H1 (cell line): ENCODE measurements at regions not wholly inside any gene's neighbourhood (a gene's known extent, or its start where the extent isn't known, plus 50 kb on each side); places are given as distances from the start of the nearest gene placed in this dataset.

Experiments
- CTCF ChIA-PET: fragments of 300-600 bp; sonication (Branson Sonifier 250); formaldehyde crosslinking; loops from one replicate; lab custom pipeline; 2021; ENCODE audit not compliant: partially characterized antibody; lab: Charles Lee
- POLR2A ChIA-PET: fragments of 300-600 bp; sonication (Branson Sonifier 250); formaldehyde crosslinking; loops from one replicate; lab custom pipeline; 2021; ENCODE audit warnings: inconsistent platforms; ENCODE audit not compliant: partially characterized antibody; lab: Charles Lee
- DNase-seq, 2 experiments: peaks; one replicate each; pipeline versions ENCODE4 v3.0.0 to v3.0.0-alpha.2; 2010 to 2022; ENCODE audit warnings: low spot score in 2 of 2, low read depth in 1 of 2, mixed read lengths in 1 of 2
- FAIRE-seq: peaks from 2 replicates; lab custom pipeline; 2011; peaks lifted over from hg19 to GRCh38; lab: Jason Lieb, UNC
- H2AFZ ChIP-seq: 2 replicates; pipeline ENCODE4 v1.8.1; 2012; ENCODE audit warnings: low read length, inconsistent platforms
- H2AK5ac ChIP-seq: 2 replicates; pipeline ENCODE4 v1.6.1; 2013; ENCODE audit warnings: low read depth, low read length
- H2BK120ac ChIP-seq: replicated peaks from 2 replicates; pipeline ENCODE3; 2013; ENCODE audit warnings: low read depth, low read length, inconsistent platforms
- H2BK12ac ChIP-seq: 2 replicates; pipeline ENCODE4 v1.6.1; 2013; ENCODE audit warnings: low read depth, low read length
- H2BK15ac ChIP-seq: 2 replicates; pipeline ENCODE4 v1.6.1; 2013; ENCODE audit warnings: low read length
- H2BK20ac ChIP-seq: 2 replicates; pipeline ENCODE4 v1.6.1; 2013; ENCODE audit warnings: low read length
- H2BK5ac ChIP-seq: 2 replicates; pipeline ENCODE4 v1.6.1; 2013; ENCODE audit warnings: low read depth, low read length
- H3K14ac ChIP-seq: 2 replicates; pipeline ENCODE4 v1.6.1; 2013; ENCODE audit warnings: inconsistent platforms; ENCODE audit not compliant: insufficient read length
- H3K18ac ChIP-seq: 2 replicates; pipeline ENCODE4 v1.6.1; 2013; ENCODE audit warnings: low read length; ENCODE audit errors: extremely low read depth
- H3K23ac ChIP-seq: 2 replicates; pipeline ENCODE4 v1.6.1; 2013; ENCODE audit warnings: inconsistent platforms; ENCODE audit not compliant: insufficient read length
- H3K23me2 ChIP-seq: 2 replicates; pipeline ENCODE4 v1.6.1; 2013; ENCODE audit warnings: low read depth, low read length
- H3K27ac ChIP-seq: 2 replicates; pipeline ENCODE4 v1.6.1; 2011; ENCODE audit warnings: low read depth, low read length, inconsistent platforms
- H3K27me3 ChIP-seq, 4 experiments: replicated peaks in 1 of 4; 1 replicate in 1 of 4; 2 replicates in 3 of 4; pipeline versions ENCODE4 v1.6.1 to v1.8.1; 2011 to 2013; ENCODE audit warnings: low read length in 3 of 4, mild to moderate bottlenecking in 3 of 4, inconsistent platforms in 2 of 4, mixed read lengths in 2 of 4, moderate library complexity in 1 of 4; ENCODE audit not compliant: control insufficient read depth in 3 of 4, insufficient read depth in 3 of 4; ENCODE audit errors: extremely low read depth in 1 of 4
- H3K36me3 ChIP-seq, 4 experiments: 2 replicates each; pipeline versions ENCODE4 v1.6.1 to v1.8.1; 2011 to 2013; ENCODE audit warnings: mild to moderate bottlenecking in 4 of 4, low read length in 3 of 4, moderate library complexity in 2 of 4, control low read depth in 1 of 4, inconsistent platforms in 1 of 4; ENCODE audit not compliant: insufficient read depth in 4 of 4, control insufficient read depth in 2 of 4
- H3K4ac ChIP-seq: replicated peaks from 2 replicates; pipeline ENCODE3; 2013; ENCODE audit warnings: low read length, low read depth, mixed read lengths, inconsistent platforms; ENCODE audit not compliant: insufficient read length
- H3K4me1 ChIP-seq, 4 experiments: replicated peaks in 1 of 4; 1 replicate in 1 of 4; 2 replicates in 3 of 4; pipeline versions ENCODE4 v1.6.1 to v1.8.1; 2011 to 2013; ENCODE audit warnings: low read length in 3 of 4, inconsistent platforms in 2 of 4, mixed read lengths in 1 of 4; ENCODE audit not compliant: insufficient read depth in 4 of 4, control insufficient read depth in 3 of 4
- H3K4me2 ChIP-seq, 2 experiments: 2 replicates each; pipeline versions ENCODE4 v1.6.1 to v1.8.1; 2011 to 2013; ENCODE audit warnings: low read depth in 2 of 2, low read length in 2 of 2, control low read depth in 1 of 2, inconsistent platforms in 1 of 2, mild to moderate bottlenecking in 1 of 2; ENCODE audit not compliant: insufficient read depth in 1 of 2
- H3K4me3 ChIP-seq, 4 experiments: fragments of 200-600, 300-600 bp in 1 of 4; sonication (generic), shearing (Covaris generic), sonication (Bioruptor Twin) in 1 of 4; 2 replicates each; pipeline versions ENCODE4 v1.5.1 to v1.8.1; 2011 to 2016; ENCODE audit warnings: low read length in 4 of 4, low read depth in 3 of 4, control low read depth in 2 of 4, inconsistent platforms in 2 of 4, mild to moderate bottlenecking in 2 of 4, mixed read lengths in 1 of 4, moderate library complexity in 1 of 4; ENCODE audit not compliant: insufficient read depth in 2 of 4; ENCODE audit errors: extremely low read depth in 1 of 4
- H3K56ac ChIP-seq: replicated peaks from 2 replicates; pipeline ENCODE3; 2013; ENCODE audit warnings: low read depth, mild to moderate bottlenecking, mixed read lengths, low read length, inconsistent platforms; ENCODE audit not compliant: insufficient read length
- H3K79me1 ChIP-seq: 2 replicates; pipeline ENCODE4 v1.6.1; 2013; ENCODE audit warnings: low read depth, low read length, control low read depth
- H3K79me2 ChIP-seq, 2 experiments: 2 replicates each; pipeline versions ENCODE4 v1.6.1 to v1.8.1; 2012 to 2013; ENCODE audit warnings: low read length in 2 of 2, mild to moderate bottlenecking in 2 of 2, inconsistent platforms in 1 of 2; ENCODE audit not compliant: insufficient read depth in 2 of 2, control insufficient read depth in 1 of 2
- H3K9ac ChIP-seq, 4 experiments: replicated peaks in 1 of 4; 1 replicate in 1 of 4; 2 replicates in 3 of 4; pipeline versions ENCODE4 v1.6.1 to v1.8.1; 2011 to 2013; ENCODE audit warnings: low read depth in 3 of 4, low read length in 3 of 4, control low read depth in 2 of 4, mild to moderate bottlenecking in 2 of 4, moderate library complexity in 2 of 4, inconsistent platforms in 1 of 4; ENCODE audit errors: extremely low read depth in 1 of 4
- H3K9me3 ChIP-seq, 2 experiments: 2 replicates each; pipeline versions ENCODE4 v1.6.1 to v1.8.1; 2012 to 2013; ENCODE audit warnings: mild to moderate bottlenecking in 2 of 2, moderate library complexity in 2 of 2, control low read depth in 1 of 2, inconsistent platforms in 1 of 2, low read depth in 1 of 2, low read length in 1 of 2, mixed read lengths in 1 of 2; ENCODE audit not compliant: insufficient read depth in 2 of 2
- H4K20me1 ChIP-seq, 2 experiments: replicated peaks in 1 of 2; 2 replicates each; pipeline versions ENCODE3 to v1.8.1; 2011 to 2013; ENCODE audit warnings: inconsistent platforms in 2 of 2, low read length in 2 of 2, mild to moderate bottlenecking in 1 of 2; ENCODE audit not compliant: insufficient read depth in 2 of 2, control insufficient read depth in 1 of 2
- H4K5ac ChIP-seq: 2 replicates; pipeline ENCODE4 v1.6.1; 2013; ENCODE audit warnings: low read length, low read depth, mixed read lengths, inconsistent platforms; ENCODE audit not compliant: insufficient read length
- H4K8ac ChIP-seq: 2 replicates; pipeline ENCODE4 v1.8.0; 2013; ENCODE audit warnings: mild to moderate bottlenecking, moderate library complexity, low read length, inconsistent platforms; ENCODE audit not compliant: insufficient read depth; ENCODE audit errors: extremely low read depth
- H4K91ac ChIP-seq: replicated peaks from 2 replicates; pipeline ENCODE3; 2013; ENCODE audit warnings: low read length, mixed read lengths, inconsistent platforms; ENCODE audit not compliant: insufficient read length
- PHF8 ChIP-seq: fragments of 200-600 bp; sonication (generic); conservative IDR thresholded peaks from 2 replicates; pipeline ENCODE4 v1.7.1; 2012; ENCODE audit warnings: low read depth, mild to moderate bottlenecking, inconsistent platforms, low read length, moderate library complexity
- RAD21 ChIP-seq, 2 experiments: IDR thresholded peaks in 1 of 2; conservative IDR thresholded peaks in 1 of 2; 2 replicates each; pipeline ENCODE4 v1.6.1; 2011; ENCODE audit warnings: low read depth in 2 of 2, low read length in 2 of 2, improper control_type of control experiment in 1 of 2, inconsistent platforms in 1 of 2, mild to moderate bottlenecking in 1 of 2, moderate library complexity in 1 of 2
- RXRA ChIP-seq: IDR thresholded peaks from 2 replicates; pipeline ENCODE4 v1.6.1; 2011; ENCODE audit warnings: low read depth, mild to moderate bottlenecking, low read length, moderate library complexity; ENCODE audit not compliant: insufficient read depth
- SP4 ChIP-seq: IDR thresholded peaks from 2 replicates; pipeline ENCODE4 v1.6.1; 2012; ENCODE audit warnings: low read length, inconsistent platforms
- WGBS, 2 experiments: shearing (Covaris generic) in 1 of 2; methylation state at CpG; one replicate each; pipeline versions ENCODE4 v1.1.6 to v1.1.7; 2013 to 2015; ENCODE audit warnings: low lambda C conversion rate in 2 of 2, mixed read lengths in 2 of 2, inconsistent platforms in 1 of 2, low coverage in 1 of 2, missing lambda C conversion rate in 1 of 2; ENCODE audit not compliant: insufficient replicate concordance in 2 of 2, insufficient coverage in 1 of 2, insufficient read length in 1 of 2; ENCODE audit errors: extremely low coverage in 1 of 2, missing lambda C conversion rate in 1 of 2; 5-methylcytosine and 5-hydroxymethylcytosine counted together

DNA sequence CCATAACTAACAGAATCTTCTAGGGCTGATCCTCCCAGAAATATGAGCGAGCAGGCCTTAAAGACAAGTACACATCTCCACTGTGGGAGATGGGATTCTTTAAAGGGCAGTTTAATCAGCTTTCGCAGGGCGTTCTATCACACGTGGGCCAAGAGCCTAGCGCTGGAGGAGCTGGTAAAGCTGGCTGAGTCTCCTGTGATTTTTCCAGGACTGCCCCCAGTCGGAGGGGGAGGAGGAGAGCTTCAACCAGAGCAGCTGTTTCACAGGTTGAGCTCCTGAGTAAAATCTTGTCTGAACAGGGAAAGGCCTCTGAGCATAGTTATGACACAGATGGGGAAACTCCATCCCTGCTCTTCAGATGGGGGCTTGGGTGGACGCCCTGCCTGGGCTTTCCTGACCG, 87.0 kb downstream of the ZNF365 start:
- no peak overlapping the region for H3K9ac ChIP-seq
- H3K4me1 ChIP-seq = no peaks in the 10 kb centered on the region
- H3K36me3 ChIP-seq = no peaks in the 10 kb centered on the region
- no peaks in the 10 kb centered on the region for H4K20me1 ChIP-seq
- H3K23me2 ChIP-seq = no peaks in the 10 kb centered on the region
- H3K18ac ChIP-seq = no peak overlapping the region
- H3K23ac ChIP-seq = no peak overlapping the region
- no peaks in the 10 kb centered on the region for H3K79me1 ChIP-seq
- TF ChIP-seq RXRA (no peak), PHF8 (no peak), SP4 (no peak), RAD21 (IDR thresholded peaks at IDR 0.05 in 1 of 2, conservative IDR thresholded peaks at IDR 0.05 in 1 of 2; ENCODE audit: low read depth in 2 of 2, low read length in 2 of 2) (no peak)
- no peak overlapping the region for H3K4me3 ChIP-seq
- no peak for DNase-seq
- no peak overlapping the region for H2BK20ac ChIP-seq
- H2AFZ ChIP-seq = no peak overlapping the region
- H3K56ac ChIP-seq = no peak overlapping the region
- WGBS, 2 experiments = 93% methylated on average over 8 of the region's 8 CpGs; no CpG with 5 or more reads in 1 of the 2 experiments
- ChIA-PET CTCF (interaction anchor here (0.6 to 1.3 kb wide), 3 partner anchors 17 to 839 kb away, joined by 3 to 4 read pairs (median 3); no protein-coding TSS in a partner anchor), POLR2A (no interaction called here)
- H3K27ac ChIP-seq = no peak overlapping the region
- H2BK12ac ChIP-seq = no peak overlapping the region
- no peak overlapping the region for H4K8ac ChIP-seq
- H2BK15ac ChIP-seq = no peak overlapping the region
- H2BK120ac ChIP-seq = no peak overlapping the region
- no peaks in the 10 kb centered on the region for H3K9me3 ChIP-seq
- H3K27me3 ChIP-seq = no peaks in the 10 kb centered on the region
- no peak for FAIRE-seq
- no peak overlapping the region for H2BK5ac ChIP-seq
- no peak overlapping the region for H3K4ac ChIP-seq
- H3K4me2 ChIP-seq = no peak overlapping the region
- no peak overlapping the region for H4K91ac ChIP-seq
- no peak overlapping the region for H2AK5ac ChIP-seq
- no peaks in the 10 kb centered on the region for H3K79me2 ChIP-seq
- H4K5ac ChIP-seq = no peak overlapping the region
- H3K14ac ChIP-seq = no peak overlapping the region
